CD4-positive, alpha-beta T cell (primary cell): ENCODE measurements at regions not wholly inside any gene's neighbourhood (a gene's known extent, or its start where the extent isn't known, plus 50 kb on each side); places are given as distances from the start of the nearest gene placed in this dataset.

Experiments
- ATAC-seq: fragments of 200-7000 bp; cut with Tn5 transposase; one replicate; pipeline ENCODE4 v1.10.0; 2022; ENCODE audit warnings: mild to moderate bottlenecking; ENCODE audit not compliant: poor library complexity
- CTCF ChIA-PET: fragments of 350-600 bp; sonication (Branson Sonifier 250); formaldehyde crosslinking; loops from one replicate; lab custom pipeline; 2021; ENCODE audit warnings: antibody characterized with exemption, inconsistent platforms; lab: Charles Lee
- POLR2A ChIA-PET: fragments of 350-600 bp; sonication (Branson Sonifier 250); formaldehyde crosslinking; loops from one replicate; lab custom pipeline; 2021; ENCODE audit warnings: antibody characterized with exemption, inconsistent platforms; lab: Charles Lee
- DNase-seq, 14 experiments: peaks; one replicate each; pipeline ENCODE4 v3.0.0-alpha.2; 2013 to 2020; ENCODE audit warnings: mixed read lengths in 2 of 14
- H3K27ac ChIP-seq, 2 donors: one replicate each; pipeline versions ENCODE4 v1.5.1 to v1.7.0; 2013; ENCODE audit warnings: low read length in 2 of 2, low read depth in 1 of 2, mild to moderate bottlenecking in 1 of 2
- H3K27me3 ChIP-seq, 2 experiments: 1 replicate in 1 of 2; 2 replicates in 1 of 2; pipeline versions ENCODE4 v1.6.1 to v1.7.0; 2013; ENCODE audit warnings: low read length in 2 of 2, control low read depth in 1 of 2, mild to moderate bottlenecking in 1 of 2, moderate library complexity in 1 of 2; ENCODE audit not compliant: insufficient read depth in 2 of 2, control insufficient read depth in 1 of 2
- H3K36me3 ChIP-seq: one replicate; pipeline ENCODE4 v1.6.1; 2013; ENCODE audit warnings: low read length, control low read depth; ENCODE audit not compliant: insufficient read depth
- H3K4me1 ChIP-seq: one replicate; pipeline ENCODE4 v1.6.1; 2013; ENCODE audit warnings: low read length, control low read depth; ENCODE audit not compliant: insufficient read depth
- H3K4me3 ChIP-seq: one replicate; pipeline ENCODE4 v1.5.1; 2013; ENCODE audit warnings: mild to moderate bottlenecking, low read length, moderate library complexity
- H3K9me3 ChIP-seq, 2 experiments: 1 replicate in 1 of 2; 2 replicates in 1 of 2; pipeline versions ENCODE4 v1.6.1 to v1.7.0; 2013; ENCODE audit warnings: low read length in 2 of 2, mild to moderate bottlenecking in 2 of 2, control low read depth in 1 of 2, moderate library complexity in 1 of 2; ENCODE audit not compliant: control insufficient read depth in 1 of 2, insufficient read depth in 1 of 2
- H3K27ac Mint-ChIP-seq: one replicate; pipeline ENCODE4 v1.8.0; 2020; ENCODE audit warnings: mixed read lengths
- H3K27me3 Mint-ChIP-seq: one replicate; pipeline ENCODE4 v1.8.0; 2021; ENCODE audit warnings: mixed read lengths
- H3K36me3 Mint-ChIP-seq: one replicate; pipeline ENCODE4 v1.8.0; 2021; ENCODE audit warnings: low read depth, mixed read lengths
- H3K4me1 Mint-ChIP-seq: one replicate; pipeline ENCODE4 v1.8.0; 2021; ENCODE audit warnings: low read depth, mixed read lengths
- H3K4me3 Mint-ChIP-seq: one replicate; pipeline ENCODE4 v1.8.0; 2020; ENCODE audit warnings: mild to moderate bottlenecking, mixed read lengths
- H3K9me3 Mint-ChIP-seq: one replicate; pipeline ENCODE4 v1.8.0; 2020; ENCODE audit warnings: mixed read lengths
- intact Hi-C, 2 experiments: fragments of 100-400 bp; cut with DNase I in 1 of 2; cut with micrococcal nuclease in 1 of 2; formaldehyde crosslinking; loops; one replicate each; pipeline versions ENCODE4 v1.15.1 to v1.9.0; 2023 to 2025; cut with DNase I, micrococcal nuclease
- TF ChIP-seq, protein P1 (sequence below): fragments of 200-600 bp; IDR thresholded peaks from one replicate; pipeline ENCODE4 v1.8.0; 2022; ENCODE audit warnings: antibody characterized with exemption, mild to moderate bottlenecking

DNA sequence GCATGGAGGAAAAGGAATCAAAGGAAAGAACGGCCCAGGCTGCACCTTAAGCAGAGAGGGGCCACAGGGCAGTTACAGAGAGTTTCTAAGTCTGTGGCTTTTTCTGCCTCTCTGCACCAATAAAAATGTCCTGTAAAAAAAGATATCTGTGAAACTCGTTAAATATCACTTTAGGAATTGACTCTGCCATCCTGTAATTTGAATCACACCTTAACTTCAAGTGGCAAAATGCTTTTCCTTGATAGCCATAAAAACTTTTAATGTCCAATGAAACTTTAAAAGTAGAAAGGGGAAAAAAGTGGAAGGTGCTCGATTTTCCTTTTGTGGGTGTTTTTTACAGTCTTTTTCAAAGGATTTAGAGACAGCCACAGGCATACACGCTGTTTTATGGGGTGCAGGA lies 255.7 kb downstream of the ARRDC4 start:
- Histone ChIP-seq H3K4me3 (no peak overlapping the region), H3K27me3 (no peaks in the 10 kb centered on the region), H3K27ac (no peak overlapping the region), H3K4me1 (no peaks in the 10 kb centered on the region), H3K9me3 (peaks cover 0 to 7% of the 10 kb centered on the region in 2 experiments), H3K36me3 (no peaks in the 10 kb centered on the region)
- ATAC-seq: no peak
- no peaks in the 10 kb centered on the region for H3K4me1 Mint-ChIP-seq
- H3K36me3 Mint-ChIP-seq: no peaks in the 10 kb centered on the region
- no peak for DNase-seq
- no peaks in the 10 kb centered on the region for H3K9me3 Mint-ChIP-seq
- H3K27ac Mint-ChIP-seq: no peak overlapping the region
- ChIA-PET CTCF (no interaction called here), POLR2A (no interaction called here)
- TF ChIP-seq, protein P1, sequence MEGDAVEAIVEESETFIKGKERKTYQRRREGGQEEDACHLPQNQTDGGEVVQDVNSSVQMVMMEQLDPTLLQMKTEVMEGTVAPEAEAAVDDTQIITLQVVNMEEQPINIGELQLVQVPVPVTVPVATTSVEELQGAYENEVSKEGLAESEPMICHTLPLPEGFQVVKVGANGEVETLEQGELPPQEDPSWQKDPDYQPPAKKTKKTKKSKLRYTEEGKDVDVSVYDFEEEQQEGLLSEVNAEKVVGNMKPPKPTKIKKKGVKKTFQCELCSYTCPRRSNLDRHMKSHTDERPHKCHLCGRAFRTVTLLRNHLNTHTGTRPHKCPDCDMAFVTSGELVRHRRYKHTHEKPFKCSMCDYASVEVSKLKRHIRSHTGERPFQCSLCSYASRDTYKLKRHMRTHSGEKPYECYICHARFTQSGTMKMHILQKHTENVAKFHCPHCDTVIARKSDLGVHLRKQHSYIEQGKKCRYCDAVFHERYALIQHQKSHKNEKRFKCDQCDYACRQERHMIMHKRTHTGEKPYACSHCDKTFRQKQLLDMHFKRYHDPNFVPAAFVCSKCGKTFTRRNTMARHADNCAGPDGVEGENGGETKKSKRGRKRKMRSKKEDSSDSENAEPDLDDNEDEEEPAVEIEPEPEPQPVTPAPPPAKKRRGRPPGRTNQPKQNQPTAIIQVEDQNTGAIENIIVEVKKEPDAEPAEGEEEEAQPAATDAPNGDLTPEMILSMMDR: no peak
- intact Hi-C loops: no loop called here
- H3K4me3 Mint-ChIP-seq: no peak overlapping the region
- H3K27me3 Mint-ChIP-seq: no peaks in the 10 kb centered on the region

DNA sequence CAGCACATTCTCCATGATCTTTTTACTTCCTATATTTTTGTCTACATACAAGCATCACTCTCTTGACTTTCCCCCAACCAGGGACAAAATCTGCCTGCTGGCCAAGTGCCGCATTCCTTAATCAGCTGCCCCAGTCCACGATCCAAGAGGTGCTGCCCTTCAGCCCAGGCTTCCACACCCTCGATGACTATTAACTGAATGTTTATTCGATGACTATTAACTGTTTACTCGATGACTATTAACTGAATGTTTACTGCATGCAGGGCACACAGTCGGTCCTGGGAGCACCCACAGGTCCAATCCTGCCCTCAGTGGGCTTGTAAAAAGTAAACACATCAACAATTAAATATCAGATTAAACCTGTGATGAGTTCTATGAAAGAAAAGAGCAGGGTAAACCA lies 256.9 kb downstream of the ARRDC4 start:
- H3K27me3 ChIP-seq: no peaks in the 10 kb centered on the region
- no peak for ATAC-seq
- POLR2A ChIA-PET: no interaction called here

DNA sequence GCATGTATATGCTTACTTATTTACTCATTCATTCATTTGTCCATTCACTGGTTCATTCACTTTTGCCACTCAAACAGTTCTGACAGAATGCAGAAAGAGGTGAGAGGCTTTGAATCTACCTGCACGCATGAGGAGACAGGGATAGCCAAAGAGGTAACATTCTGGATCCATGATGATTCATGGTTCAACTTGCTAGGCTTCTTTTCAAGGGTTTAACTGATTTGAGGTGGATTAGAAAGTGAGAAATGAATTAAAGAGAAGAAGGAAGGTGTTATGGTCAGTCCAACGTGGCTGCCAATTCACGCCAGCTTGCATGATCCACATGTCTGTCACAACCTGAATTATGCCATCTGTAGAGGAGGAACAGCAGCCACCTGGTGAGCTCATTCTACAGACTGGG lies 260.6 kb downstream of the ARRDC4 start:
- no peaks in the 10 kb centered on the region for H3K36me3 Mint-ChIP-seq

More for the DNA sequence above, 256.9 kb downstream of the ARRDC4 start:
- Histone ChIP-seq H3K9me3 (peaks cover 0 to 7% of the 10 kb centered on the region in 2 experiments), H3K36me3 (no peaks in the 10 kb centered on the region), H3K4me3 (no peak overlapping the region), H3K27ac (no peak overlapping the region), H3K4me1 (no peaks in the 10 kb centered on the region)
- DNase-seq: no peak
- Mint-ChIP-seq H3K4me3 (no peak overlapping the region), H3K27ac (no peak overlapping the region), H3K9me3 (no peaks in the 10 kb centered on the region), H3K27me3 (no peaks in the 10 kb centered on the region), H3K4me1 (no peaks in the 10 kb centered on the region), H3K36me3 (no peaks in the 10 kb centered on the region)
- CTCF ChIA-PET: no interaction called here
- TF ChIP-seq, protein P1: no peak
- intact Hi-C loops: no loop called here

More for the DNA sequence above, 260.6 kb downstream of the ARRDC4 start:
- no peak for DNase-seq
- POLR2A ChIA-PET: no interaction called here
- Histone ChIP-seq H3K4me1 (no peaks in the 10 kb centered on the region), H3K27me3 (no peaks in the 10 kb centered on the region), H3K27ac (no peak overlapping the region), H3K9me3 (peaks cover 0 to 4% of the 10 kb centered on the region in 2 experiments), H3K4me3 (no peak overlapping the region), H3K36me3 (no peaks in the 10 kb centered on the region)
- TF ChIP-seq, protein P1: no peak
- H3K27me3 Mint-ChIP-seq: no peaks in the 10 kb centered on the region
- no peak for ATAC-seq
- H3K27ac Mint-ChIP-seq: no peak overlapping the region
- intact Hi-C loops: no loop called here
- H3K4me1 Mint-ChIP-seq: no peaks in the 10 kb centered on the region
- CTCF ChIA-PET: no interaction called here
- no peaks in the 10 kb centered on the region for H3K9me3 Mint-ChIP-seq
- H3K4me3 Mint-ChIP-seq: no peak overlapping the region
